MM.1S (cell line): ENCODE measurements at regions not wholly inside any gene's neighbourhood (a gene's known extent, or its start where the extent isn't known, plus 50 kb on each side); places are given as distances from the start of the nearest gene placed in this dataset.

Source experiments
- DNase-seq: peaks from one replicate; pipeline ENCODE4 v3.0.0-alpha.2; 2015
- H2AFZ ChIP-seq: fragments of 300-600 bp; sonication (generic); 2 replicates; pipeline ENCODE4 v1.6.0; 2016; ENCODE audit warnings: antibody characterized with exemption, low read length
- H3F3A ChIP-seq: fragments of 300-600 bp; sonication (generic); 2 replicates; pipeline ENCODE4 v1.6.1; 2016; ENCODE audit warnings: mild to moderate bottlenecking, antibody characterized with exemption, low read length, moderate library complexity, mixed read lengths; ENCODE audit not compliant: insufficient read depth
- H3K27ac ChIP-seq: fragments of 300-600 bp; sonication (generic); 2 replicates; pipeline ENCODE4 v1.5.1; 2016; ENCODE audit warnings: mild to moderate bottlenecking, low read length
- H3K27me3 ChIP-seq: fragments of 300-600 bp; sonication (generic); replicated peaks from 2 replicates; pipeline ENCODE4 v1.6.0; 2016; ENCODE audit warnings: low read length; ENCODE audit not compliant: insufficient read depth
- H3K36me3 ChIP-seq: fragments of 300-600 bp; sonication (generic); replicated peaks from 2 replicates; pipeline ENCODE4 v1.6.1; 2016; ENCODE audit warnings: mild to moderate bottlenecking, low read length, mixed read lengths; ENCODE audit not compliant: insufficient read depth
- H3K4me1 ChIP-seq: fragments of 300-600 bp; sonication (generic); 2 replicates; pipeline ENCODE4 v1.6.1; 2016; ENCODE audit warnings: low read length, mixed read lengths
- H3K4me2 ChIP-seq: fragments of 300-600 bp; sonication (generic); 2 replicates; pipeline ENCODE4 v1.6.0; 2016; ENCODE audit warnings: low read depth, low read length
- H3K4me3 ChIP-seq: fragments of 300-600 bp; sonication (generic); 2 replicates; pipeline ENCODE4 v1.5.1; 2016; ENCODE audit warnings: low read length, mixed read lengths
- H3K79me2 ChIP-seq: fragments of 300-600 bp; sonication (generic); 2 replicates; pipeline ENCODE4 v1.6.1; 2016; ENCODE audit warnings: mixed run types, low read length, mixed read lengths
- H3K9ac ChIP-seq: fragments of 300-600 bp; sonication (generic); 2 replicates; pipeline ENCODE4 v1.6.1; 2016; ENCODE audit warnings: low read length, mixed read lengths
- H3K9me2 ChIP-seq: fragments of 300-600 bp; sonication (generic); replicated peaks from 2 replicates; pipeline ENCODE4 v1.6.1; 2016; ENCODE audit warnings: mild to moderate bottlenecking, low read length, mixed read lengths; ENCODE audit not compliant: insufficient read depth
- H3K9me3 ChIP-seq: fragments of 300-600 bp; sonication (generic); replicated peaks from 2 replicates; pipeline ENCODE4 v1.6.1; 2016; ENCODE audit warnings: mild to moderate bottlenecking, low read length, mixed read lengths; ENCODE audit not compliant: insufficient read depth
- H4K20me1 ChIP-seq: fragments of 300-600 bp; sonication (generic); 2 replicates; pipeline ENCODE4 v1.6.1; 2016; ENCODE audit warnings: mild to moderate bottlenecking, low read length, moderate library complexity, mixed read lengths; ENCODE audit not compliant: insufficient read depth
- CTCF ChIP-seq: fragments of 300-600 bp; sonication (generic); IDR thresholded peaks from 2 replicates; pipeline ENCODE4 v1.5.1; 2016; ENCODE audit warnings: antibody characterized with exemption, low read length, mixed read lengths
- EZH2 ChIP-seq: fragments of 300-600 bp; sonication (generic); optimal IDR thresholded peaks from 2 replicates; pipeline ENCODE3; 2017; ENCODE audit warnings: low read depth, mild to moderate bottlenecking, antibody characterized with exemption, low read length, mixed read lengths
- EZH2phosphoT487 ChIP-seq: fragments of 300-600 bp; sonication (generic); IDR thresholded peaks from 2 replicates; pipeline ENCODE4 v1.6.1; 2018; ENCODE audit warnings: antibody characterized with exemption, low read length

- no peak overlapping the region for H3K27ac ChIP-seq
- no peaks in the 10 kb centered on the region for H3K9me2 ChIP-seq
- no peaks in the 10 kb centered on the region for H3K4me1 ChIP-seq
- TF ChIP-seq EZH2phosphoT487 (no peak), CTCF (no peak), EZH2 (no peak)
- no peaks in the 10 kb centered on the region for H3K79me2 ChIP-seq
- no peak overlapping the region for H3K9ac ChIP-seq
- no peaks in the 10 kb centered on the region for H3F3A ChIP-seq
- no peak overlapping the region for H3K4me2 ChIP-seq
- no peak overlapping the region for H2AFZ ChIP-seq
- H3K9me3 ChIP-seq = no peaks in the 10 kb centered on the region
- no peak overlapping the region for H3K4me3 ChIP-seq
- H3K36me3 ChIP-seq = no peaks in the 10 kb centered on the region
- H3K27me3 ChIP-seq = no peaks in the 10 kb centered on the region
- DNase-seq = no peak
- H4K20me1 ChIP-seq = no peaks in the 10 kb centered on the region
Measured at GRCh38 chr1:14238472-14239307, 359.8 kb upstream of the KAZN start.

GRCh38 chr1:14240265-14240664 is 358.2 kb upstream of the KAZN start:
- no peak for DNase-seq
- H3K27me3 ChIP-seq = no peaks in the 10 kb centered on the region
- no peak overlapping the region for H3K4me2 ChIP-seq
- H3K9me2 ChIP-seq = no peaks in the 10 kb centered on the region
- H3K79me2 ChIP-seq = no peaks in the 10 kb centered on the region
- H2AFZ ChIP-seq = no peak overlapping the region
- H3K36me3 ChIP-seq = no peaks in the 10 kb centered on the region
- no peak overlapping the region for H3K9ac ChIP-seq
- no peaks in the 10 kb centered on the region for H3F3A ChIP-seq
- H3K9me3 ChIP-seq = no peaks in the 10 kb centered on the region
- H3K4me3 ChIP-seq = no peak overlapping the region
- no peaks in the 10 kb centered on the region for H3K4me1 ChIP-seq
- H3K27ac ChIP-seq = no peak overlapping the region
- TF ChIP-seq EZH2 = no peak
- no peak for TF ChIP-seq EZH2phosphoT487
- TF ChIP-seq CTCF = no peak
- no peaks in the 10 kb centered on the region for H4K20me1 ChIP-seq

GRCh38 chr1:14242123-14242522 is 356.4 kb upstream of the KAZN start:
- no peak overlapping the region for H3K4me2 ChIP-seq
- no peak overlapping the region for H2AFZ ChIP-seq
- H3K4me1 ChIP-seq = no peaks in the 10 kb centered on the region
- no peaks in the 10 kb centered on the region for H3K36me3 ChIP-seq
- H3K27ac ChIP-seq = no peak overlapping the region
- no peaks in the 10 kb centered on the region for H3K79me2 ChIP-seq
- no peak for DNase-seq
- no peaks in the 10 kb centered on the region for H3K9me3 ChIP-seq
- H3K27me3 ChIP-seq = no peaks in the 10 kb centered on the region
- H3K9me2 ChIP-seq = no peaks in the 10 kb centered on the region
- no peaks in the 10 kb centered on the region for H3F3A ChIP-seq
- TF ChIP-seq EZH2 = no peak
- no peak for TF ChIP-seq EZH2phosphoT487
- TF ChIP-seq CTCF = no peak
- H4K20me1 ChIP-seq = no peaks in the 10 kb centered on the region
- H3K9ac ChIP-seq = no peak overlapping the region
- H3K4me3 ChIP-seq = no peak overlapping the region
